ENCODE measurements at regions not wholly inside any gene's neighbourhood (a gene's known extent, or its start where the extent isn't known, plus 50 kb on each side); places are given as distances from the start of the nearest gene placed in this dataset.

GRCh38 chr4:184310881-184311709 lies 93.4 kb upstream of the ENPP6 start (continued):
- TF ChIP-seq, protein P1, sequence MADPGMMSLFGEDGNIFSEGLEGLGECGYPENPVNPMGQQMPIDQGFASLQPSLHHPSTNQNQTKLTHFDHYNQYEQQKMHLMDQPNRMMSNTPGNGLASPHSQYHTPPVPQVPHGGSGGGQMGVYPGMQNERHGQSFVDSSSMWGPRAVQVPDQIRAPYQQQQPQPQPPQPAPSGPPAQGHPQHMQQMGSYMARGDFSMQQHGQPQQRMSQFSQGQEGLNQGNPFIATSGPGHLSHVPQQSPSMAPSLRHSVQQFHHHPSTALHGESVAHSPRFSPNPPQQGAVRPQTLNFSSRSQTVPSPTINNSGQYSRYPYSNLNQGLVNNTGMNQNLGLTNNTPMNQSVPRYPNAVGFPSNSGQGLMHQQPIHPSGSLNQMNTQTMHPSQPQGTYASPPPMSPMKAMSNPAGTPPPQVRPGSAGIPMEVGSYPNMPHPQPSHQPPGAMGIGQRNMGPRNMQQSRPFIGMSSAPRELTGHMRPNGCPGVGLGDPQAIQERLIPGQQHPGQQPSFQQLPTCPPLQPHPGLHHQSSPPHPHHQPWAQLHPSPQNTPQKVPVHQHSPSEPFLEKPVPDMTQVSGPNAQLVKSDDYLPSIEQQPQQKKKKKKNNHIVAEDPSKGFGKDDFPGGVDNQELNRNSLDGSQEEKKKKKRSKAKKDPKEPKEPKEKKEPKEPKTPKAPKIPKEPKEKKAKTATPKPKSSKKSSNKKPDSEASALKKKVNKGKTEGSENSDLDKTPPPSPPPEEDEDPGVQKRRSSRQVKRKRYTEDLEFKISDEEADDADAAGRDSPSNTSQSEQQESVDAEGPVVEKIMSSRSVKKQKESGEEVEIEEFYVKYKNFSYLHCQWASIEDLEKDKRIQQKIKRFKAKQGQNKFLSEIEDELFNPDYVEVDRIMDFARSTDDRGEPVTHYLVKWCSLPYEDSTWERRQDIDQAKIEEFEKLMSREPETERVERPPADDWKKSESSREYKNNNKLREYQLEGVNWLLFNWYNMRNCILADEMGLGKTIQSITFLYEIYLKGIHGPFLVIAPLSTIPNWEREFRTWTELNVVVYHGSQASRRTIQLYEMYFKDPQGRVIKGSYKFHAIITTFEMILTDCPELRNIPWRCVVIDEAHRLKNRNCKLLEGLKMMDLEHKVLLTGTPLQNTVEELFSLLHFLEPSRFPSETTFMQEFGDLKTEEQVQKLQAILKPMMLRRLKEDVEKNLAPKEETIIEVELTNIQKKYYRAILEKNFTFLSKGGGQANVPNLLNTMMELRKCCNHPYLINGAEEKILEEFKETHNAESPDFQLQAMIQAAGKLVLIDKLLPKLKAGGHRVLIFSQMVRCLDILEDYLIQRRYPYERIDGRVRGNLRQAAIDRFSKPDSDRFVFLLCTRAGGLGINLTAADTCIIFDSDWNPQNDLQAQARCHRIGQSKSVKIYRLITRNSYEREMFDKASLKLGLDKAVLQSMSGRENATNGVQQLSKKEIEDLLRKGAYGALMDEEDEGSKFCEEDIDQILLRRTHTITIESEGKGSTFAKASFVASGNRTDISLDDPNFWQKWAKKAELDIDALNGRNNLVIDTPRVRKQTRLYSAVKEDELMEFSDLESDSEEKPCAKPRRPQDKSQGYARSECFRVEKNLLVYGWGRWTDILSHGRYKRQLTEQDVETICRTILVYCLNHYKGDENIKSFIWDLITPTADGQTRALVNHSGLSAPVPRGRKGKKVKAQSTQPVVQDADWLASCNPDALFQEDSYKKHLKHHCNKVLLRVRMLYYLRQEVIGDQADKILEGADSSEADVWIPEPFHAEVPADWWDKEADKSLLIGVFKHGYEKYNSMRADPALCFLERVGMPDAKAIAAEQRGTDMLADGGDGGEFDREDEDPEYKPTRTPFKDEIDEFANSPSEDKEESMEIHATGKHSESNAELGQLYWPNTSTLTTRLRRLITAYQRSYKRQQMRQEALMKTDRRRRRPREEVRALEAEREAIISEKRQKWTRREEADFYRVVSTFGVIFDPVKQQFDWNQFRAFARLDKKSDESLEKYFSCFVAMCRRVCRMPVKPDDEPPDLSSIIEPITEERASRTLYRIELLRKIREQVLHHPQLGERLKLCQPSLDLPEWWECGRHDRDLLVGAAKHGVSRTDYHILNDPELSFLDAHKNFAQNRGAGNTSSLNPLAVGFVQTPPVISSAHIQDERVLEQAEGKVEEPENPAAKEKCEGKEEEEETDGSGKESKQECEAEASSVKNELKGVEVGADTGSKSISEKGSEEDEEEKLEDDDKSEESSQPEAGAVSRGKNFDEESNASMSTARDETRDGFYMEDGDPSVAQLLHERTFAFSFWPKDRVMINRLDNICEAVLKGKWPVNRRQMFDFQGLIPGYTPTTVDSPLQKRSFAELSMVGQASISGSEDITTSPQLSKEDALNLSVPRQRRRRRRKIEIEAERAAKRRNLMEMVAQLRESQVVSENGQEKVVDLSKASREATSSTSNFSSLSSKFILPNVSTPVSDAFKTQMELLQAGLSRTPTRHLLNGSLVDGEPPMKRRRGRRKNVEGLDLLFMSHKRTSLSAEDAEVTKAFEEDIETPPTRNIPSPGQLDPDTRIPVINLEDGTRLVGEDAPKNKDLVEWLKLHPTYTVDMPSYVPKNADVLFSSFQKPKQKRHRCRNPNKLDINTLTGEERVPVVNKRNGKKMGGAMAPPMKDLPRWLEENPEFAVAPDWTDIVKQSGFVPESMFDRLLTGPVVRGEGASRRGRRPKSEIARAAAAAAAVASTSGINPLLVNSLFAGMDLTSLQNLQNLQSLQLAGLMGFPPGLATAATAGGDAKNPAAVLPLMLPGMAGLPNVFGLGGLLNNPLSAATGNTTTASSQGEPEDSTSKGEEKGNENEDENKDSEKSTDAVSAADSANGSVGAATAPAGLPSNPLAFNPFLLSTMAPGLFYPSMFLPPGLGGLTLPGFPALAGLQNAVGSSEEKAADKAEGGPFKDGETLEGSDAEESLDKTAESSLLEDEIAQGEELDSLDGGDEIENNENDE (IDR thresholded peaks at IDR 0.05; ENCODE audit: insufficient replicate concordance, low read length): no peak
- TF ChIP-seq JUND (IDR thresholded peaks at IDR 0.05; ENCODE audit: low read length) (no peak), GTF2F1 (IDR thresholded peaks at IDR 0.05; ENCODE audit: borderline replicate concordance, low read depth, low read length) (no peak), TBP (IDR thresholded peaks at IDR 0.05; ENCODE audit: low read depth, low read length) (no peak), CBX8 (IDR thresholded peaks at IDR 0.05; ENCODE audit: borderline replicate concordance, low read depth, low read length) (no peak), HDAC2 (IDR thresholded peaks at IDR 0.05; ENCODE audit: borderline replicate concordance in 1 of 2, low read depth in 2 of 2, low read length in 2 of 2) (no peak), RAD21 (IDR thresholded peaks at IDR 0.05 in 1 of 2, conservative IDR thresholded peaks at IDR 0.05 in 1 of 2; ENCODE audit: low read depth in 2 of 2, low read length in 2 of 2) (no peak), SIX5 (IDR thresholded peaks at IDR 0.05; ENCODE audit: low read depth, low read length) (no peak), E2F6 (IDR thresholded peaks at IDR 0.05) (no peak)
